HFFc6 (cell line): ENCODE measurements at regions not wholly inside any gene's neighbourhood (a gene's known extent, or its start where the extent isn't known, plus 50 kb on each side); places are given as distances from the start of the nearest gene placed in this dataset.

Experiments
- DNase-seq: peaks from one replicate; pipeline ENCODE4 v3.0.0-alpha.2; 2018
- H3K27ac Mint-ChIP-seq: 2 replicates; pipeline ENCODE4 v1.8.0; 2020; ENCODE audit warnings: mild to moderate bottlenecking, mixed read lengths
- H3K27me3 Mint-ChIP-seq: 2 replicates; pipeline ENCODE4 v1.8.0; 2021; ENCODE audit warnings: mild to moderate bottlenecking, moderate library complexity, mixed read lengths; ENCODE audit not compliant: insufficient read depth
- H3K36me3 Mint-ChIP-seq: 2 replicates; pipeline ENCODE4 v1.8.0; 2021; ENCODE audit warnings: low read depth, mixed read lengths
- H3K4me1 Mint-ChIP-seq: 2 replicates; pipeline ENCODE4 v1.8.0; 2020; ENCODE audit warnings: low read depth, mixed read lengths
- H3K4me3 Mint-ChIP-seq: 2 replicates; pipeline ENCODE4 v1.8.0; 2020; ENCODE audit warnings: mild to moderate bottlenecking, moderate library complexity, mixed read lengths
- H3K9me3 Mint-ChIP-seq: 2 replicates; pipeline ENCODE4 v1.8.0; 2020; ENCODE audit warnings: mild to moderate bottlenecking, mixed read lengths
- CTCF ChIP-seq: fragments of 200-600 bp; sonication (generic); IDR thresholded peaks from 2 replicates; pipeline ENCODE4 v1.5.0; 2021; ENCODE audit warnings: antibody characterized with exemption, mild to moderate bottlenecking

DNA sequence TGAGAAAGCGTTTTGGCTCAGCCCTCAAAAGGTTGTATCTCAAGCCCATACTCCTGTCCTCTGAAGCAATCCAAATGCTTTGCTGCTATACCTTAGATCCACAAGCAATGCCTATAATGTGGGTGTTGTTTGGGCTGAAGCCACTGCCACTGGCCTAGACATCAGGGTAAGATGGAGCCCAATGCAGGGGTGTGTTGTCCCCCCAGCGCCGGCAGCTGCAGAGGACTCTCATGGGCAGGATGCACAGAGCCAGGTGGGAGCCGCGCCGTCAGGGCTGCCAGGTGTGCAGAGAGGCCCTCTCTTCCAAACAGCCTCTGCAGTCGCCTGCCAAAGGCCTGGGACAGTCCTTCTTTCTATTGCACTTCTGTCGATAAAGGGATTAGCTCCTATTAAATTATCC, 205.2 kb upstream of the SHH start:
- peaks cover 45% of the 10 kb centered on the region for H3K9me3 Mint-ChIP-seq
- peaks cover 7% of the 10 kb centered on the region; the same call in 1 of the 2 replicates for H3K36me3 Mint-ChIP-seq
- no peak for DNase-seq
- no peaks in the 10 kb centered on the region for H3K4me1 Mint-ChIP-seq
- no peak overlapping the region for H3K27ac Mint-ChIP-seq
- H3K27me3 Mint-ChIP-seq, result no peaks in the 10 kb centered on the region; the same call in 1 of the 2 replicates
- no peak for TF ChIP-seq CTCF
- H3K4me3 Mint-ChIP-seq, result no peak overlapping the region

DNA sequence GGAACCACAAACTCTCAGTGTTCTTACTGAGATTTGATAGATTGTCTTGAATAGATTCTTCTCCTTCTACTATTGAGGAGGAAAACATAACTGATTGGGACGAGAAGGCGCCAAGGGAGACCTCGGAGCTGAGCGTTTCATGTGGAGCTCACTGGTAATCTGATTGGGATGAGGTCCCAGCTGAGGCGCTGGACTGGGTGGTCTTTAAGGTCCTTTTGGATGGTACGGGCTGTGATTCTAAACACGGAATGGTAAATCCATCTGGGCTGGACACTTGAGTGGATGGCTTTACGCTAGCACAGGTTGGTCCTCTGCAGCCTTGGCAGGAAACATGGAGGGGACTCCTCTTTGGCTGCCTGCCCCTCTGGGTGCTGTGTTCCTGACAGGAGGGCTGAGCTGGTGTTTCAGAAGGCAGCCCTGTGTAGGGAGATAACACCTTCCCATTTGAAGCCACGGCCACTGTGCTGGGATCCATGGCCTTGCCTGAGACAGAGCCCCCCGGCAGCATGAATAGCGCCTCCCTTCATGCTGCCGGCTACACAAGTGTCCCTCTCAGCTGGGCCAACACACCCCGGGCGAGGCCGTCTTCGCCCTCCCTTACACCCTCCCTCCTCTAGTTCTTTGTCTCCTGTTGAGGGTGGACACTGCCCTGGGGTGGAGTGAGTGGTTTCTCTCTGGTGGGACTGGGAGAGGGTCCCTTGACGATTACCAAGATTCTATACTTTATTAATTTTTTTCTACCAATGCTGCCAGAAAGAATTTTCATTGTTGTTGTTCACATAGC, 203.2 kb upstream of the SHH start:
- Mint-ChIP-seq H3K27me3 (no peaks in the 10 kb centered on the region; the same call in 1 of the 2 replicates), H3K27ac (no peak overlapping the region), H3K4me1 (no peaks in the 10 kb centered on the region), H3K36me3 (peaks cover 7% of the 10 kb centered on the region; the same call in 1 of the 2 replicates), H3K9me3 (peaks cover 47% of the 10 kb centered on the region), H3K4me3 (no peak overlapping the region)
- no peak for TF ChIP-seq CTCF
- DNase-seq, result no peak

GRCh38 chr7:156014808-156015207, 202.5 kb upstream of the SHH start:
- H3K36me3 Mint-ChIP-seq, result peaks cover 3% of the 10 kb centered on the region; the same call in 1 of the 2 replicates
- no peak overlapping the region for H3K27ac Mint-ChIP-seq
- no peak overlapping the region for H3K4me3 Mint-ChIP-seq
- peaks cover 41% of the 10 kb centered on the region for H3K9me3 Mint-ChIP-seq
- no peaks in the 10 kb centered on the region; the same call in 1 of the 2 replicates for H3K27me3 Mint-ChIP-seq
- no peaks in the 10 kb centered on the region for H3K4me1 Mint-ChIP-seq
- no peak for TF ChIP-seq CTCF
- no peak for DNase-seq

DNA sequence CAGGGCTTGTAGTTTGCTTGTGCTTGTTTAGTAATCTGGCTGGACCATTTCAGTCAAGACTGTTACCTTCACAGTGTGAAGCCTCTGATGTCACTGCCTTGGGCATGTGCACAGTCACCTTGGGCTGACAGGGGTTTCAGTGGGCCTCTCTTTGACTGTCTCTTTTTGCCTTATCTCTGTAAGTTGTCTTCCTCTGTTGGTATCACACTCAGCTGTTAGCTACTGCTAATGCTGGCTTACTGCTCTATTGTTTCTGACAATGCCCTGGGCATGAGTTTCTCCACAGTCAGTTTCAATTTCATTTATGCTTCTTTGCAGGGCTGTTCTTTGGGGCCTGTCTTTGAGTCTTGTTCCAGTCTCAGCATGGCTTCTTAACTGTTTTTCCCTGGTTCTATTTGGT, 201.9 kb upstream of the SHH start:
- H3K9me3 Mint-ChIP-seq, result peaks cover 35% of the 10 kb centered on the region
- no peak overlapping the region for H3K27ac Mint-ChIP-seq
- no peak for TF ChIP-seq CTCF
- no peak for DNase-seq
- no peaks in the 10 kb centered on the region for H3K27me3 Mint-ChIP-seq
- no peaks in the 10 kb centered on the region for H3K36me3 Mint-ChIP-seq
- H3K4me3 Mint-ChIP-seq, result no peak overlapping the region
- no peaks in the 10 kb centered on the region for H3K4me1 Mint-ChIP-seq

DNA sequence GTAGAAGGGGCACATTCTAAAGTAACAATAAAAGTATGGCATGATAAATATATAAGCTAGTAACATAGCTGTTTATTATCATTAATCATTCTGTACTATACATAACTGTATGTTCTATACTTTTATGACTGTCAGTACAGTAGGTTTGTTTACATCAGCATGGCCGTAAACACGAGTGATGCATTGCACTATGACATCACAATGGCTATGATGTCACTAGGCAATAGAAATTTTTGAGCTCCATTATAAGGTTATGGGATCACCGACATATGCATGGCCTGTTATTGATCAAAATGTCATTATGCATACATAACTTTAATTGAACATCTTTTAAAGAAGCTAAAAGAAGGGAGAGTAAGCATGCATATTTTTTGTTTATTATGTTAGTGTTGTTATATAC, 200.1 kb upstream of the SHH start:
- H3K4me1 Mint-ChIP-seq, result no peaks in the 10 kb centered on the region
- no peaks in the 10 kb centered on the region for H3K27me3 Mint-ChIP-seq
- peaks cover 20% of the 10 kb centered on the region for H3K9me3 Mint-ChIP-seq
- DNase-seq, result no peak
- no peak overlapping the region for H3K4me3 Mint-ChIP-seq
- TF ChIP-seq CTCF, result no peak
- no peaks in the 10 kb centered on the region for H3K36me3 Mint-ChIP-seq
- H3K27ac Mint-ChIP-seq, result no peak overlapping the region
